IMR-90 (cell line): ENCODE measurements at regions not wholly inside any gene's neighbourhood (a gene's known extent, or its start where the extent isn't known, plus 50 kb on each side); places are given as distances from the start of the nearest gene placed in this dataset.
A peak's percentile ranks its signal among the peaks of the same experiment; 100 is the strongest.

Source experiments
- ATAC-seq: fragments of 200-7000 bp; cut with Tn5 transposase; 2 replicates; pipeline ENCODE4 v1.9.1; 2020; ENCODE audit warnings: low read depth, mild to moderate bottlenecking, moderate library complexity
- BruUV-seq: library from RNA; stranded (reverse); fragments of 400-500 nt; replicated peaks from 2 replicates; lab custom pipeline; 2021; lab: Mats Ljungman, UMichigan
- CTCF ChIA-PET: fragments of 300-600 bp; formaldehyde crosslinking; extraction: SDS; loops from one replicate; lab custom pipeline; 2021; ENCODE audit warnings: antibody characterized with exemption; lab: Yijun Ruan, JAX
- POLR2A ChIA-PET: fragments of 300-600 bp; sonication (Branson Sonifier 250); formaldehyde crosslinking; loops from one replicate; lab custom pipeline; 2022; ENCODE audit warnings: antibody characterized with exemption; ENCODE audit not compliant: unreplicated experiment; lab: Charles Lee
- DNase-seq: peaks from one replicate; pipeline ENCODE4 v3.0.0; 2013
- H2AFZ ChIP-seq: replicated peaks from 2 replicates; pipeline ENCODE3; 2013; ENCODE audit warnings: low read length, mild to moderate bottlenecking; ENCODE audit not compliant: poor library complexity
- H2AK5ac ChIP-seq: 2 replicates; pipeline ENCODE4 v1.6.1; 2013; ENCODE audit warnings: low read depth, low read length, inconsistent platforms
- H2AK9ac ChIP-seq: replicated peaks from 2 replicates; pipeline ENCODE3; 2013; ENCODE audit warnings: mild to moderate bottlenecking, low read depth, low read length, moderate library complexity; ENCODE audit not compliant: poor library complexity
- H2BK120ac ChIP-seq: 2 replicates; pipeline ENCODE4 v1.6.1; 2013; ENCODE audit warnings: low read depth, low read length, inconsistent platforms
- H2BK15ac ChIP-seq: 3 replicates; pipeline ENCODE4 v1.6.1; 2013; ENCODE audit warnings: low read depth, low read length, inconsistent platforms
- H2BK20ac ChIP-seq: 2 replicates; pipeline ENCODE4 v1.6.1; 2013; ENCODE audit warnings: low read depth, mild to moderate bottlenecking, inconsistent platforms, low read length, moderate library complexity
- H2BK5ac ChIP-seq: 2 replicates; pipeline ENCODE4 v1.6.1; 2013; ENCODE audit warnings: mild to moderate bottlenecking, low read depth, low read length, inconsistent platforms; ENCODE audit not compliant: poor library complexity, severe bottlenecking
- H3K14ac ChIP-seq: replicated peaks from 2 replicates; pipeline ENCODE4 v1.6.1; 2013; ENCODE audit warnings: low read depth, low read length, inconsistent platforms
- H3K18ac ChIP-seq: 2 replicates; pipeline ENCODE4 v1.6.1; 2013; ENCODE audit warnings: low read depth, low read length, control low read depth
- H3K23ac ChIP-seq: 2 replicates; pipeline ENCODE4 v1.6.1; 2013; ENCODE audit warnings: low read depth, low read length, inconsistent platforms
- H3K27ac ChIP-seq: 2 replicates; pipeline ENCODE4 v1.5.1; 2013; ENCODE audit warnings: mild to moderate bottlenecking, control low read depth, low read length; ENCODE audit not compliant: insufficient read depth
- H3K27me3 ChIP-seq: 2 replicates; pipeline ENCODE4 v1.6.1; 2013; ENCODE audit warnings: low read length; ENCODE audit not compliant: control insufficient read depth, insufficient read depth
- H3K36me3 ChIP-seq: 2 replicates; pipeline ENCODE4 v1.6.1; 2013; ENCODE audit warnings: low read length, mixed read lengths; ENCODE audit not compliant: control insufficient read depth, insufficient read depth
- H3K4ac ChIP-seq: 2 replicates; pipeline ENCODE4 v1.6.1; 2013; ENCODE audit warnings: low read depth, low read length, inconsistent platforms
- H3K4me1 ChIP-seq: 2 replicates; pipeline ENCODE4 v1.6.1; 2013; ENCODE audit warnings: low read length, mixed read lengths; ENCODE audit not compliant: control insufficient read depth, insufficient read depth
- H3K4me2 ChIP-seq: 2 replicates; pipeline ENCODE4 v1.6.1; 2013; ENCODE audit warnings: low read depth, mild to moderate bottlenecking, control low read depth, low read length, moderate library complexity
- H3K4me3 ChIP-seq: 2 replicates; pipeline ENCODE4 v1.5.1; 2013; ENCODE audit warnings: low read depth, mild to moderate bottlenecking, control low read depth, low read length, moderate library complexity; ENCODE audit not compliant: insufficient read depth
- H3K56ac ChIP-seq: 2 replicates; pipeline ENCODE4 v1.6.1; 2013; ENCODE audit warnings: low read length, inconsistent platforms; ENCODE audit not compliant: insufficient read depth; ENCODE audit errors: extremely low read depth
- H3K79me1 ChIP-seq, 2 experiments: 2 replicates each; pipeline ENCODE4 v1.6.1; 2013; ENCODE audit warnings: low read length in 2 of 2, inconsistent platforms in 1 of 2, low read depth in 1 of 2
- H3K9ac ChIP-seq: 2 replicates; pipeline ENCODE4 v1.6.1; 2013; ENCODE audit warnings: low read depth, low read length, control low read depth
- H3K9me1 ChIP-seq: 2 replicates; pipeline ENCODE4 v1.6.1; 2013; ENCODE audit warnings: low read length, inconsistent platforms; ENCODE audit not compliant: insufficient read depth
- H3K9me3 ChIP-seq: 2 replicates; pipeline ENCODE4 v1.6.1; 2013; ENCODE audit warnings: low read length; ENCODE audit not compliant: control insufficient read depth, insufficient read depth
- H4K20me1 ChIP-seq: 2 replicates; pipeline ENCODE4 v1.6.1; 2013; ENCODE audit warnings: low read length, inconsistent platforms; ENCODE audit not compliant: insufficient read depth
- H4K5ac ChIP-seq: 2 replicates; pipeline ENCODE4 v1.6.1; 2013; ENCODE audit warnings: mild to moderate bottlenecking, low read depth, low read length, control low read depth
- H4K8ac ChIP-seq, 2 experiments: 2 replicates each; pipeline ENCODE4 v1.6.1; 2013; ENCODE audit warnings: low read depth in 2 of 2, low read length in 2 of 2, control low read depth in 1 of 2, inconsistent platforms in 1 of 2
- H4K91ac ChIP-seq: 2 replicates; pipeline ENCODE4 v1.6.1; 2013; ENCODE audit warnings: low read depth, low read length, inconsistent platforms; ENCODE audit not compliant: insufficient read depth
- CTCF ChIP-seq: conservative IDR thresholded peaks from 2 replicates; pipeline ENCODE4 v1.5.1; 2012; ENCODE audit warnings: mild to moderate bottlenecking, low read depth, low read length, improper control_type of control experiment
- NFE2L2 ChIP-seq: fragments of 150-350 bp; IDR thresholded peaks from 2 replicates; pipeline ENCODE4 v1.6.1; 2016; ENCODE audit warnings: low read depth, mild to moderate bottlenecking, low read length
- RAD21 ChIP-seq: IDR thresholded peaks from 2 replicates; pipeline ENCODE4 v1.6.1; 2012; ENCODE audit warnings: low read length, improper control_type of control experiment
- SMC3 ChIP-seq: fragments of 150-350 bp; IDR thresholded peaks from 2 replicates; pipeline ENCODE4 v1.6.1; 2016; ENCODE audit warnings: low read depth, mild to moderate bottlenecking, antibody characterized with exemption, low read length, moderate library complexity
- dilution Hi-C: fragments of 300-500 bp; cut with HindIII; formaldehyde crosslinking; loops from one replicate; pipeline ENCODE4 v1.14.3; 2018; ENCODE audit warnings: low sequenced_read_pairs; ENCODE audit not compliant: unreplicated experiment
- in situ Hi-C: fragments of 300-500 bp; cut with MboI; formaldehyde crosslinking; loops from 3 replicates; pipeline ENCODE4 v1.14.3; 2019; ENCODE audit warnings: low sequenced_read_pairs, inconsistent platforms, mixed read lengths
- intact Hi-C: fragments of 100-400 bp; cut with micrococcal nuclease; formaldehyde crosslinking; loops from 2 replicates; pipeline ENCODE4 v1.10.0; 2022

- Histone ChIP-seq H3K18ac (no peak overlapping the region), H2AK9ac (no peak overlapping the region), H3K4me1 (no peaks in the 10 kb centered on the region), H2AK5ac (no peak overlapping the region), H3K4me2 (no peak overlapping the region), H2BK15ac (no peak overlapping the region), H3K79me1 (no peaks in the 10 kb centered on the region), H3K4ac (no peak overlapping the region), H4K8ac (no peak overlapping the region), H3K23ac (no peak overlapping the region), H3K14ac (no peak overlapping the region), H4K20me1 (no peaks in the 10 kb centered on the region), H3K36me3 (no peaks in the 10 kb centered on the region), H4K5ac (no peak overlapping the region), H3K4me3 (no peak overlapping the region), H3K9me1 (no peaks in the 10 kb centered on the region), H2BK5ac (no peak overlapping the region), H3K9me3 (no peaks in the 10 kb centered on the region), H2AFZ (no peak overlapping the region), H2BK120ac (no peak overlapping the region), H3K27ac (no peak overlapping the region), H2BK20ac (no peak overlapping the region), H3K27me3 (no peaks in the 10 kb centered on the region), H3K56ac (no peak overlapping the region), H4K91ac (no peak overlapping the region), H3K9ac (no peak overlapping the region)
- peak; percentile 3 for DNase-seq
- ChIA-PET CTCF (interaction anchor here (0.6 kb wide), 1 partner anchor 1267 kb away, joined by 3 read pairs; no protein-coding TSS in a partner anchor), POLR2A (interaction anchor here (0.6 kb wide), 1 partner anchor 45 kb away, joined by 3 read pairs; no protein-coding TSS in a partner anchor)
- BruUV-seq: no TSS peak
- intact Hi-C loops (no loop called here), dilution Hi-C loops (no loop called here), in situ Hi-C loops (no loop called here)
- TF ChIP-seq RAD21: no peak
- no peak for TF ChIP-seq SMC3
- TF ChIP-seq CTCF: no peak
- no peak for TF ChIP-seq NFE2L2
- ATAC-seq: no peak
Observed at GRCh38 chr1:95974586-95974985, 740.6 kb downstream of the RWDD3 start.
